Activated CD4-positive, alpha-beta T cell treated with anti-CD3 and anti-CD28 coated beads for 36 hours (primary cell): ENCODE measurements at regions not wholly inside any gene's neighbourhood (a gene's known extent, or its start where the extent isn't known, plus 50 kb on each side); places are given as distances from the start of the nearest gene placed in this dataset.

Experiments
- ATAC-seq: fragments of 200-7000 bp; cut with Tn5 transposase; one replicate; pipeline ENCODE4 v1.10.0; 2021; ENCODE audit warnings: mild to moderate bottlenecking, moderate library complexity
- CTCF ChIA-PET: fragments of 350-600 bp; sonication (Branson Sonifier 250); formaldehyde crosslinking; loops from one replicate; lab custom pipeline; 2021; ENCODE audit warnings: antibody characterized with exemption; lab: Charles Lee
- POLR2A ChIA-PET: fragments of 350-600 bp; sonication (Branson Sonifier 250); formaldehyde crosslinking; loops from one replicate; lab custom pipeline; 2021; ENCODE audit warnings: antibody characterized with exemption, inconsistent platforms; lab: Charles Lee
- DNase-seq: peaks from one replicate; pipeline ENCODE4 v3.0.0-alpha.2; 2020
- H3K27ac Mint-ChIP-seq: one replicate; pipeline ENCODE4 v1.8.0; 2021; ENCODE audit warnings: mixed read lengths
- H3K27me3 Mint-ChIP-seq: one replicate; pipeline ENCODE4 v1.8.0; 2021; ENCODE audit warnings: mixed read lengths
- H3K36me3 Mint-ChIP-seq: one replicate; pipeline ENCODE4 v1.8.0; 2021; ENCODE audit warnings: low read depth, mixed read lengths
- H3K4me1 Mint-ChIP-seq: one replicate; pipeline ENCODE4 v1.8.0; 2021; ENCODE audit warnings: mixed read lengths
- H3K4me3 Mint-ChIP-seq: one replicate; pipeline ENCODE4 v1.8.0; 2021; ENCODE audit warnings: mild to moderate bottlenecking, moderate library complexity, mixed read lengths
- H3K9me3 Mint-ChIP-seq: one replicate; pipeline ENCODE4 v1.8.0; 2021; ENCODE audit warnings: low read depth, mixed read lengths
- intact Hi-C, 2 experiments: fragments of 100-400 bp; cut with DNase I in 1 of 2; cut with micrococcal nuclease in 1 of 2; formaldehyde crosslinking; loops; one replicate each; pipeline versions ENCODE4 v1.14.2 to v1.15.1; 2022 to 2024; cut with DNase I, micrococcal nuclease

GRCh38 chr6:144898741-144899140 is 613.6 kb downstream of the UTRN start:
- ChIA-PET CTCF (no interaction called here), POLR2A (no interaction called here)
- Mint-ChIP-seq H3K4me3 (no peak overlapping the region), H3K27ac (no peak overlapping the region), H3K36me3 (no peaks in the 10 kb centered on the region), H3K27me3 (peaks cover 6% of the 10 kb centered on the region), H3K4me1 (no peaks in the 10 kb centered on the region), H3K9me3 (peaks cover 6% of the 10 kb centered on the region)
- intact Hi-C loops = no loop called here
- no peak for ATAC-seq
- no peak for DNase-seq

GRCh38 chr6:144899161-144899560 is 614.0 kb downstream of the UTRN start:
- H3K4me1 Mint-ChIP-seq = no peaks in the 10 kb centered on the region
- intact Hi-C loops = no loop called here
- H3K4me3 Mint-ChIP-seq = no peak overlapping the region
- H3K27me3 Mint-ChIP-seq = peaks cover 6% of the 10 kb centered on the region
- ATAC-seq = no peak
- no peaks in the 10 kb centered on the region for H3K36me3 Mint-ChIP-seq
- no peak overlapping the region for H3K27ac Mint-ChIP-seq
- DNase-seq = no peak
- ChIA-PET POLR2A (no interaction called here), CTCF (no interaction called here)
- peaks cover 6% of the 10 kb centered on the region for H3K9me3 Mint-ChIP-seq

- Mint-ChIP-seq H3K27me3 (peaks cover 8% of the 10 kb centered on the region), H3K27ac (no peak overlapping the region), H3K4me1 (no peaks in the 10 kb centered on the region), H3K36me3 (no peaks in the 10 kb centered on the region), H3K4me3 (no peak overlapping the region), H3K9me3 (peaks cover 6% of the 10 kb centered on the region)
- POLR2A ChIA-PET = no interaction called here
- CTCF ChIA-PET = no interaction called here
- DNase-seq (no peak), ATAC-seq (no peak)
- intact Hi-C loops = no loop called here
These were observed 616.3 kb downstream of the UTRN start for GRCh38 chr6:144901412-144901811.

GRCh38 chr6:144908004-144908403 is 622.9 kb downstream of the UTRN start:
- H3K27me3 Mint-ChIP-seq = peaks cover 10% of the 10 kb centered on the region
- no peak overlapping the region for H3K4me3 Mint-ChIP-seq
- no peak for ATAC-seq
- ChIA-PET CTCF (no interaction called here), POLR2A (no interaction called here)
- intact Hi-C loops = no loop called here
- H3K27ac Mint-ChIP-seq = no peak overlapping the region
- H3K36me3 Mint-ChIP-seq = no peaks in the 10 kb centered on the region
- peaks cover 7% of the 10 kb centered on the region for H3K4me1 Mint-ChIP-seq
- peaks cover 2% of the 10 kb centered on the region for H3K9me3 Mint-ChIP-seq
- DNase-seq = no peak

GRCh38 chr6:144909753-144910285 is 624.7 kb downstream of the UTRN start:
- no peaks in the 10 kb centered on the region for H3K36me3 Mint-ChIP-seq
- CTCF ChIA-PET = no interaction called here
- no peaks in the 10 kb centered on the region for H3K9me3 Mint-ChIP-seq
- H3K4me1 Mint-ChIP-seq = peaks cover 7% of the 10 kb centered on the region
- DNase-seq (no peak), ATAC-seq (no peak)
- H3K4me3 Mint-ChIP-seq = no peak overlapping the region
- intact Hi-C loops = no loop called here
- POLR2A ChIA-PET = no interaction called here
- peaks cover 6% of the 10 kb centered on the region for H3K27me3 Mint-ChIP-seq
- no peak overlapping the region for H3K27ac Mint-ChIP-seq

GRCh38 chr6:144911322-144911721 is 626.2 kb downstream of the UTRN start:
- Mint-ChIP-seq H3K36me3 (no peaks in the 10 kb centered on the region), H3K9me3 (no peaks in the 10 kb centered on the region), H3K4me3 (no peak overlapping the region), H3K27ac (no peak overlapping the region), H3K4me1 (peaks cover 7% of the 10 kb centered on the region), H3K27me3 (peaks cover 9% of the 10 kb centered on the region)
- ATAC-seq (no peak), DNase-seq (no peak)
- ChIA-PET POLR2A (no interaction called here), CTCF (interaction anchor here (0.6 kb wide), 2 partner anchors 285 to 556 kb away, joined by 3 read pairs; no protein-coding TSS in a partner anchor)
- intact Hi-C loops = no loop called here

- ATAC-seq = no peak
- intact Hi-C loops = no loop called here
- Mint-ChIP-seq H3K36me3 (no peaks in the 10 kb centered on the region), H3K4me1 (peaks cover 7% of the 10 kb centered on the region), H3K27me3 (peaks cover 7% of the 10 kb centered on the region), H3K27ac (no peak overlapping the region), H3K9me3 (no peaks in the 10 kb centered on the region), H3K4me3 (no peak overlapping the region)
- DNase-seq = no peak
- ChIA-PET POLR2A (no interaction called here), CTCF (interaction anchor here (0.7 to 1.6 kb wide), 4 partner anchors 9 to 697 kb away, joined by 3 to 4 read pairs (median 3); no protein-coding TSS in a partner anchor)
These were observed 627.3 kb downstream of the UTRN start for GRCh38 chr6:144912474-144912873.

GRCh38 chr6:144918073-144918472 is 632.9 kb downstream of the UTRN start:
- POLR2A ChIA-PET = no interaction called here
- peaks cover 8% of the 10 kb centered on the region for H3K27me3 Mint-ChIP-seq
- DNase-seq (no peak), ATAC-seq (no peak)
- CTCF ChIA-PET = interaction anchor here (0.9 to 1.2 kb wide), 3 partner anchors 15 to 333 kb away, joined by 3 read pairs; no protein-coding TSS in a partner anchor
- H3K27ac Mint-ChIP-seq = no peak overlapping the region
- intact Hi-C loops = no loop called here
- H3K9me3 Mint-ChIP-seq = no peaks in the 10 kb centered on the region
- no peaks in the 10 kb centered on the region for H3K36me3 Mint-ChIP-seq
- H3K4me1 Mint-ChIP-seq = no peaks in the 10 kb centered on the region
- no peak overlapping the region for H3K4me3 Mint-ChIP-seq

GRCh38 chr6:144919560-144919959 is 634.4 kb downstream of the UTRN start:
- H3K36me3 Mint-ChIP-seq = no peaks in the 10 kb centered on the region
- no peak for DNase-seq
- intact Hi-C loops = no loop called here
- H3K9me3 Mint-ChIP-seq = no peaks in the 10 kb centered on the region
- CTCF ChIA-PET = interaction anchor here (1.1 to 1.2 kb wide), 2 partner anchors 66 to 335 kb away, joined by 3 read pairs; no protein-coding TSS in a partner anchor
- H3K4me3 Mint-ChIP-seq = no peak overlapping the region
- peaks cover 8% of the 10 kb centered on the region for H3K27me3 Mint-ChIP-seq
- no peak for ATAC-seq
- no peaks in the 10 kb centered on the region for H3K4me1 Mint-ChIP-seq
- POLR2A ChIA-PET = no interaction called here
- H3K27ac Mint-ChIP-seq = no peak overlapping the region

GRCh38 chr6:144920391-144920961 is 635.3 kb downstream of the UTRN start:
- no peak overlapping the region for H3K4me3 Mint-ChIP-seq
- no peaks in the 10 kb centered on the region for H3K36me3 Mint-ChIP-seq
- no peak for ATAC-seq
- CTCF ChIA-PET = interaction anchor here (1.0 to 1.2 kb wide), 2 partner anchors 12 to 106 kb away, joined by 3 read pairs; no protein-coding TSS in a partner anchor
- no peaks in the 10 kb centered on the region for H3K9me3 Mint-ChIP-seq
- no peak overlapping the region for H3K27ac Mint-ChIP-seq
- POLR2A ChIA-PET = no interaction called here
- intact Hi-C loops = no loop called here
- H3K4me1 Mint-ChIP-seq = no peaks in the 10 kb centered on the region
- no peak for DNase-seq
- H3K27me3 Mint-ChIP-seq = peaks cover 8% of the 10 kb centered on the region

- no peaks in the 10 kb centered on the region for H3K4me1 Mint-ChIP-seq
- ChIA-PET CTCF (interaction anchor here (1.2 kb wide), 1 partner anchor 11 kb away, joined by 3 read pairs; no protein-coding TSS in a partner anchor), POLR2A (no interaction called here)
- no peaks in the 10 kb centered on the region for H3K9me3 Mint-ChIP-seq
- H3K36me3 Mint-ChIP-seq = no peaks in the 10 kb centered on the region
- H3K4me3 Mint-ChIP-seq = no peak overlapping the region
- ATAC-seq (no peak), DNase-seq (no peak)
- intact Hi-C loops = no loop called here
- peaks cover 4% of the 10 kb centered on the region for H3K27me3 Mint-ChIP-seq
- no peak overlapping the region for H3K27ac Mint-ChIP-seq
These were observed 636.3 kb downstream of the UTRN start for GRCh38 chr6:144921206-144921975.
